ENCODE measurements at regions not wholly inside any gene's neighbourhood (a gene's known extent, or its start where the extent isn't known, plus 50 kb on each side); places are given as distances from the start of the nearest gene placed in this dataset.

GRCh38 chr2:150584081-150584480, 96.6 kb upstream of the RND3 start (continued):
- TF ChIP-seq ZSCAN5A (tag by site-specific recombination; IDR thresholded peaks at IDR 0.05) (no peak), PRDM10 (tag by site-specific recombination; IDR thresholded peaks at IDR 0.05) (no peak), ZNF530 (tag by site-specific recombination; IDR thresholded peaks at IDR 0.05; ENCODE audit: low read depth) (no peak), ZBTB49 (tag by site-specific recombination; IDR thresholded peaks at IDR 0.05; ENCODE audit: low read depth) (no peak), YY1 (tag by site-specific recombination; IDR thresholded peaks at IDR 0.05) (no peak), ZNF623 (tag by site-specific recombination; IDR thresholded peaks at IDR 0.05) (no peak)

DNA sequence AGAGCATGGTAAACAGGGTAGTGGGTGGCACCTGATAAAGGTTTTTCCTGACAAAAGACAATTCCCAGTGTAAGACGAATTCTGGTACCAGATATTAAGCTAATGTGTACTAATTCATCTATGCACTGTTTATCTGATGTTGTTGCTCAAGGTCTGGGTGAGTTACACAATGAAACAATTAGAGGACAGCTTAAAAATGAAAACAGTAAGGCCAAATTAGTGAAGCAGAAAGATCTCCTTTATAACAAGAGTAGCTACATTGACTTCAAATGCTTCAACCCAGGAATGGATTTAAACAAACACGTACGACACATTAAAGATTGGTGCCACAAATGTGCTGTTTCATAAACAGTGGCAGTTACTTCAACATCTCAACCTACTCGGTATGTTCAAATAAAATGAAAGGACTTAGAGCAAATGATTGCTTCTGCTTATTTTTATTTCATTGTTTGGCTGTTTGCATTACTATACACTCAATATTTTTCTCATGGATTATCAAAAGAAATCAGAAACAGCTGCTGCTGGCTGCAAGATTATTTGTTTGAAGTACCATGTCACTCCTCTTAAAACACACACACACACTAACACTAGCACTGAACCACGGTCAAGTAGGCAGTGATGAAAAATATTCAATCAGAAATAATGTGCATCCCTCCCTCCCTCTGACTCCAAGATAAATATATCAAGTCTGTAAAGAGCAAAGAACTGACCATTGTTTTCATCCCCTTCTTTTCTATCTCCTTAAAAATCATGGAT, 94.4 kb upstream of the RND3 start:
- Histone ChIP-seq H3K4me1 (ENCODE audit: control insufficient read depth, insufficient read depth, low read length) (no peaks in the 10 kb centered on the region), H3K27ac (ENCODE audit: extremely low read depth, low read depth, low read length) (no peak overlapping the region), H3K9me3 (ENCODE audit: control insufficient read depth, insufficient read depth, low read depth, low read length) (no peaks in the 10 kb centered on the region), H3K36me3 (ENCODE audit: control insufficient read depth in 2 of 2, insufficient read depth in 1 of 2, low read length in 2 of 2) (no peaks in the 10 kb centered on the region), H3K4me3 (ENCODE audit: low read depth, low read length) (no peak overlapping the region)
- TF ChIP-seq ZBTB48 (tag by site-specific recombination; IDR thresholded peaks at IDR 0.05) (no peak), ZNF785 (tag by site-specific recombination; IDR thresholded peaks at IDR 0.05) (no peak), ZNF654 (tag by site-specific recombination; IDR thresholded peaks at IDR 0.05; ENCODE audit: low read depth) (no peak), KLF9 (tag by site-specific recombination; IDR thresholded peaks at IDR 0.05; ENCODE audit: low read depth) (no peak), ZNF366 (tag by site-specific recombination; conservative IDR thresholded peaks at IDR 0.05) (no peak), ZNF416 (tag by site-specific recombination; IDR thresholded peaks at IDR 0.05) (no peak), ZBTB10 (tag by site-specific recombination; IDR thresholded peaks at IDR 0.05) (no peak), MEIS1 (CRISPR knock-in tag; IDR thresholded peaks at IDR 0.05; ENCODE audit: borderline replicate concordance) (no peak)
- TF ChIP-seq, protein P1, sequence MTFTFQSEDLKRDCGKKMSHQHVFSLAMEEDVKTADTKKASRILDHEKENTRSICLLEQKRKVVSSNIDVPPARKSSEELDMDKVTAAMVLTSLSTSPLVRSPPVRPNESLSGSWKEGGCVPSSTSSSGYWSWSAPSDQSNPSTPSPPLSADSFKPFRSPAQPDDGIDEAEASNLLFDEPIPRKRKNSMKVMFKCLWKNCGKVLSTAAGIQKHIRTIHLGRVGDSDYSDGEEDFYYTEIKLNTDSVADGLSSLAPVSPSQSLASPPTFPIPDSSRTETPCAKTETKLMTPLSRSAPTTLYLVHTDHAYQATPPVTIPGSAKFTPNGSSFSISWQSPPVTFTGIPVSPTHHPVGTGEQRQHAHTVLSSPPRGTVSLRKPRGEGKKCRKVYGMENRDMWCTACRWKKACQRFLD (tag by site-specific recombination; IDR thresholded peaks at IDR 0.05): no peak
- TF ChIP-seq, protein P2, sequence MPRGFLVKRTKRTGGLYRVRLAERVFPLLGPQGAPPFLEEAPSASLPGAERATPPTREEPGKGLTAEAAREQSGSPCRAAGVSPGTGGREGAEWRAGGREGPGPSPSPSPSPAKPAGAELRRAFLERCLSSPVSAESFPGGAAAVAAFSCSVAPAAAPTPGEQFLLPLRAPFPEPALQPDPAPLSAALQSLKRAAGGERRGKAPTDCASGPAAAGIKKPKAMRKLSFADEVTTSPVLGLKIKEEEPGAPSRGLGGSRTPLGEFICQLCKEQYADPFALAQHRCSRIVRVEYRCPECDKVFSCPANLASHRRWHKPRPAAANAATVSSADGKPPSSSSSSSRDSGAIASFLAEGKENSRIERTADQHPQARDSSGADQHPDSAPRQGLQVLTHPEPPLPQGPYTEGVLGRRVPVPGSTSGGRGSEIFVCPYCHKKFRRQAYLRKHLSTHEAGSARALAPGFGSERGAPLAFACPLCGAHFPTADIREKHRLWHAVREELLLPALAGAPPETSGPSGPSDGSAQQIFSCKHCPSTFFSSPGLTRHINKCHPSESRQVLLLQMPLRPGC (tag by site-specific recombination; IDR thresholded peaks at IDR 0.05): no peak
- POLR2A ChIA-PET: no interaction called here
- CTCF ChIA-PET: interaction anchor here (1.7 kb wide), 1 partner anchor 13 kb away, joined by 5 read pairs; no protein-coding TSS in a partner anchor

All from HEK293 (cell line).